Neural cell (in vitro differentiated cells): ENCODE measurements at regions not wholly inside any gene's neighbourhood (a gene's known extent, or its start where the extent isn't known, plus 50 kb on each side); places are given as distances from the start of the nearest gene placed in this dataset.

Experiments
- CTCF ChIP-seq: fragments of 450-650 bp; IDR thresholded peaks from 2 replicates; pipeline ENCODE4 v1.5.1; 2014; ENCODE audit warnings: antibody characterized with exemption, mild to moderate bottlenecking, moderate library complexity; ENCODE audit not compliant: poor library complexity, severe bottlenecking
- EP300 ChIP-seq: fragments of 450-650 bp; conservative IDR thresholded peaks from 2 replicates; pipeline ENCODE4 v1.6.1; 2014; ENCODE audit warnings: antibody characterized with exemption, mild to moderate bottlenecking, moderate library complexity; ENCODE audit not compliant: poor library complexity, severe bottlenecking
- EZH2 ChIP-seq: fragments of 200-600, 300-800 bp; shearing (Covaris generic), sonication (generic); IDR thresholded peaks from 2 replicates; pipeline ENCODE4 v1.6.1; 2014; ENCODE audit warnings: antibody characterized with exemption, low read length, borderline replicate concordance, mild to moderate bottlenecking; ENCODE audit not compliant: insufficient read depth, poor library complexity, severe bottlenecking
- POLR2AphosphoS5 ChIP-seq: IDR thresholded peaks from 2 replicates; pipeline ENCODE4 v1.6.1; 2012
- RAD21 ChIP-seq: fragments of 450-650 bp; conservative IDR thresholded peaks from 2 replicates; pipeline ENCODE4 v1.6.1; 2014; ENCODE audit warnings: antibody characterized with exemption, mild to moderate bottlenecking, moderate library complexity
- SMC3 ChIP-seq: fragments of 450-650 bp; conservative IDR thresholded peaks from 2 replicates; pipeline ENCODE4 v1.6.1; 2014; ENCODE audit warnings: antibody characterized with exemption, mild to moderate bottlenecking, moderate library complexity; ENCODE audit not compliant: poor library complexity
- TAF1 ChIP-seq: IDR thresholded peaks from 2 replicates; pipeline ENCODE4 v1.6.1; 2012; ENCODE audit warnings: low read depth
- TF ChIP-seq, protein P1 (sequence below): IDR thresholded peaks from 2 replicates; pipeline ENCODE4 v1.6.1; 2012; ENCODE audit warnings: borderline replicate concordance

DNA sequence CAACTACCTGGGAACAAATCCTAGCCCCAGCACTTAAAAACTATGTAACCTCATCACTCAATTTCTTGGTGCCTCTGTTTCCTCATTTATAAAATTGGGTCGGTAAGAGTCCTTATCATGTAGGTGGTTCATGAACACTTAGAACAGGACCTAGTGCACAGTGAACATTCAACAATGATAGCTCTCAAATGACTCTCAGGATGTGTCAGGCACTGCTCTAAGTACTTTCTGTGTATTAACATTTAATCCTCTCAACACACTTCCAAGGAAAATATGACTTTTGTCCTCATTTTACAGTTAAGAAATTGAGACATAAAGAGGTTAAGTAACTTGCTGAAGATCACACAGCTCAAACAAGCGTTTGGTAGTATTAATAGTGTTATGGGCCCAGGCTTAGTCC, 202.1 kb upstream of the KLF4 start:
- TF ChIP-seq CTCF (no peak), SMC3 (no peak), EZH2 (no peak), POLR2AphosphoS5 (no peak), EP300 (no peak), RAD21 (no peak), TAF1 (no peak)
- TF ChIP-seq, protein P1, sequence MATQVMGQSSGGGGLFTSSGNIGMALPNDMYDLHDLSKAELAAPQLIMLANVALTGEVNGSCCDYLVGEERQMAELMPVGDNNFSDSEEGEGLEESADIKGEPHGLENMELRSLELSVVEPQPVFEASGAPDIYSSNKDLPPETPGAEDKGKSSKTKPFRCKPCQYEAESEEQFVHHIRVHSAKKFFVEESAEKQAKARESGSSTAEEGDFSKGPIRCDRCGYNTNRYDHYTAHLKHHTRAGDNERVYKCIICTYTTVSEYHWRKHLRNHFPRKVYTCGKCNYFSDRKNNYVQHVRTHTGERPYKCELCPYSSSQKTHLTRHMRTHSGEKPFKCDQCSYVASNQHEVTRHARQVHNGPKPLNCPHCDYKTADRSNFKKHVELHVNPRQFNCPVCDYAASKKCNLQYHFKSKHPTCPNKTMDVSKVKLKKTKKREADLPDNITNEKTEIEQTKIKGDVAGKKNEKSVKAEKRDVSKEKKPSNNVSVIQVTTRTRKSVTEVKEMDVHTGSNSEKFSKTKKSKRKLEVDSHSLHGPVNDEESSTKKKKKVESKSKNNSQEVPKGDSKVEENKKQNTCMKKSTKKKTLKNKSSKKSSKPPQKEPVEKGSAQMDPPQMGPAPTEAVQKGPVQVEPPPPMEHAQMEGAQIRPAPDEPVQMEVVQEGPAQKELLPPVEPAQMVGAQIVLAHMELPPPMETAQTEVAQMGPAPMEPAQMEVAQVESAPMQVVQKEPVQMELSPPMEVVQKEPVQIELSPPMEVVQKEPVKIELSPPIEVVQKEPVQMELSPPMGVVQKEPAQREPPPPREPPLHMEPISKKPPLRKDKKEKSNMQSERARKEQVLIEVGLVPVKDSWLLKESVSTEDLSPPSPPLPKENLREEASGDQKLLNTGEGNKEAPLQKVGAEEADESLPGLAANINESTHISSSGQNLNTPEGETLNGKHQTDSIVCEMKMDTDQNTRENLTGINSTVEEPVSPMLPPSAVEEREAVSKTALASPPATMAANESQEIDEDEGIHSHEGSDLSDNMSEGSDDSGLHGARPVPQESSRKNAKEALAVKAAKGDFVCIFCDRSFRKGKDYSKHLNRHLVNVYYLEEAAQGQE: no peak
